ENCODE measurements at regions not wholly inside any gene's neighbourhood (a gene's known extent, or its start where the extent isn't known, plus 50 kb on each side); places are given as distances from the start of the nearest gene placed in this dataset.

- WGBS, 2 donors (ENCODE audit: low coverage in 1 of 2), result 13 to 83% methylated on average over 1 to 4 of the region's 4 CpGs
- no peaks in the 10 kb centered on the region for H3K27me3 ChIP-seq
- no peak for ATAC-seq
- no peaks in the 10 kb centered on the region for H3K9me3 ChIP-seq
- H3K27ac ChIP-seq, result no peak overlapping the region
- TF ChIP-seq POLR2AphosphoS5 (IDR thresholded peaks at IDR 0.05) (no peak), POLR2A (IDR thresholded peaks at IDR 0.05) (no peak), EP300 (IDR thresholded peaks at IDR 0.05) (no peak), CTCF (IDR thresholded peaks at IDR 0.05) (no peak)
- no peaks in the 10 kb centered on the region for H3K36me3 ChIP-seq
- H3K4me1 ChIP-seq, result no peaks in the 10 kb centered on the region
- no peak overlapping the region for H3K4me3 ChIP-seq
Measured at GRCh38 chr4:156568041-156568440, 403.6 kb downstream of the PDGFC start.

- 67 to 94% methylated on average over 1 to 2 of the region's 2 CpGs for WGBS, 2 donors (ENCODE audit: low coverage in 1 of 2)
- no peaks in the 10 kb centered on the region for H3K27me3 ChIP-seq
- no peak for ATAC-seq
- H3K36me3 ChIP-seq, result no peaks in the 10 kb centered on the region
- H3K27ac ChIP-seq, result no peak overlapping the region
- no peaks in the 10 kb centered on the region for H3K9me3 ChIP-seq
- TF ChIP-seq POLR2AphosphoS5 (IDR thresholded peaks at IDR 0.05) (no peak), CTCF (IDR thresholded peaks at IDR 0.05) (no peak), EP300 (IDR thresholded peaks at IDR 0.05) (no peak), POLR2A (IDR thresholded peaks at IDR 0.05) (no peak)
- H3K4me1 ChIP-seq, result no peaks in the 10 kb centered on the region
- H3K4me3 ChIP-seq, result no peak overlapping the region
Measured at GRCh38 chr4:156560701-156561100, 410.9 kb downstream of the PDGFC start.

GRCh38 chr4:156559346-156559745, 412.3 kb downstream of the PDGFC start:
- ATAC-seq, result no peak
- Histone ChIP-seq H3K4me3 (no peak overlapping the region), H3K36me3 (no peaks in the 10 kb centered on the region), H3K27me3 (no peaks in the 10 kb centered on the region), H3K9me3 (no peaks in the 10 kb centered on the region), H3K27ac (no peak overlapping the region), H3K4me1 (no peaks in the 10 kb centered on the region)
- WGBS, 2 donors (ENCODE audit: low coverage in 1 of 2), result 51 to 88% methylated on average over 2 to 3 of the region's 3 CpGs
- TF ChIP-seq POLR2A (IDR thresholded peaks at IDR 0.05) (no peak), EP300 (IDR thresholded peaks at IDR 0.05) (no peak), POLR2AphosphoS5 (IDR thresholded peaks at IDR 0.05) (no peak), CTCF (IDR thresholded peaks at IDR 0.05) (no peak)

GRCh38 chr4:156558373-156559025, 413.1 kb downstream of the PDGFC start:
- H3K27ac ChIP-seq, result no peak overlapping the region
- WGBS, 2 donors (ENCODE audit: low coverage in 1 of 2), result 29 to 47% methylated on average over 1 to 2 of the region's 7 CpGs

More at GRCh38 chr4:156558373-156559025, 413.1 kb downstream of the PDGFC start:
- TF ChIP-seq CTCF (IDR thresholded peaks at IDR 0.05), result no peak
- TF ChIP-seq POLR2A (IDR thresholded peaks at IDR 0.05), result no peak
- TF ChIP-seq EP300 (IDR thresholded peaks at IDR 0.05), result no peak
- TF ChIP-seq POLR2AphosphoS5 (IDR thresholded peaks at IDR 0.05), result no peak
- no peak for ATAC-seq
- no peaks in the 10 kb centered on the region for H3K9me3 ChIP-seq
- no peaks in the 10 kb centered on the region for H3K4me1 ChIP-seq
- no peaks in the 10 kb centered on the region for H3K27me3 ChIP-seq
- no peak overlapping the region for H3K4me3 ChIP-seq
- H3K36me3 ChIP-seq, result no peaks in the 10 kb centered on the region

Measured in gastroesophageal sphincter (tissue), 4 donors.